ENCODE measurements at regions not wholly inside any gene's neighbourhood (a gene's known extent, or its start where the extent isn't known, plus 50 kb on each side); places are given as distances from the start of the nearest gene placed in this dataset.

DNA sequence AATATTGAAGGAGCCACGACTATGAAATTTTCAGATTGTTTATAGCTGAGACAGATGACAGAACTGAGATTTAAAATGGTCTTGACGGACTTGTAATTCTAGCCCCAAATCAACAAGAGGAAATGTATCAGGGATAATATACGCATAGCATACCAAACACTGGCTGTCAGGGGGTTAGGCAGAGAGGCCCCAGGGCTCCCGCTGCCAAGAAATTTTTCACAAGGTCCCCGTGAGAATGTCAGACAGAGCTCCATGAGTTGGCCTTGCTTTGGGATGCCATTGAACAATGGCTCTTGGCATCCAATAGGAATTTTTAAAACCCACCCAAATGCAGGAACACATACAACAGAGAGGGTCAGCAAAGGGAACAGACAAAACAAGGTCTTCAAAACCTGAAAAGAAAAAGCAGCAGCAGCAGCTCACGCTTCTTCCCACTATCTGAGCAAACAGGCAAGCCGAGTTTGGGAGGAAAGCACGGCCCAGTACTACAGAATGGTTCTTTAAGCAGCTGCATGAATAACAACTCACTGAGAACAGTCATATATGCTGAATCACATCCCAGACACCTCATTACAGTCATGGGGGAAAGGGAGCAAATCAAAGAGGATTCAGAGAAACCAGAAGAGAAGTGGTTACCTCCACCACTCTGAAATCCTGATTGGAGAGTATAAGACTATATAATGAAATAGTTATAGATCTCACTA is 445.6 kb downstream of the RND3 start:
- H3K4me1 ChIP-seq: no peaks in the 10 kb centered on the region
- no peak overlapping the region for H3K27ac ChIP-seq
- H3K27me3 ChIP-seq: no peaks in the 10 kb centered on the region
- H3K36me3 ChIP-seq (ENCODE audit: low read depth, missing control alignments): no peaks in the 10 kb centered on the region
- H3K4me3 ChIP-seq: no peak overlapping the region
- WGBS, 2 donors: 90 to 93% methylated on average over 8 of the region's 8 CpGs
- intact Hi-C loops (cut with DNase I; ENCODE audit: low total_unique reads): no loop called here
- no peak for TF ChIP-seq POLR2A (IDR thresholded peaks at IDR 0.05)
- TF ChIP-seq, protein P1, sequence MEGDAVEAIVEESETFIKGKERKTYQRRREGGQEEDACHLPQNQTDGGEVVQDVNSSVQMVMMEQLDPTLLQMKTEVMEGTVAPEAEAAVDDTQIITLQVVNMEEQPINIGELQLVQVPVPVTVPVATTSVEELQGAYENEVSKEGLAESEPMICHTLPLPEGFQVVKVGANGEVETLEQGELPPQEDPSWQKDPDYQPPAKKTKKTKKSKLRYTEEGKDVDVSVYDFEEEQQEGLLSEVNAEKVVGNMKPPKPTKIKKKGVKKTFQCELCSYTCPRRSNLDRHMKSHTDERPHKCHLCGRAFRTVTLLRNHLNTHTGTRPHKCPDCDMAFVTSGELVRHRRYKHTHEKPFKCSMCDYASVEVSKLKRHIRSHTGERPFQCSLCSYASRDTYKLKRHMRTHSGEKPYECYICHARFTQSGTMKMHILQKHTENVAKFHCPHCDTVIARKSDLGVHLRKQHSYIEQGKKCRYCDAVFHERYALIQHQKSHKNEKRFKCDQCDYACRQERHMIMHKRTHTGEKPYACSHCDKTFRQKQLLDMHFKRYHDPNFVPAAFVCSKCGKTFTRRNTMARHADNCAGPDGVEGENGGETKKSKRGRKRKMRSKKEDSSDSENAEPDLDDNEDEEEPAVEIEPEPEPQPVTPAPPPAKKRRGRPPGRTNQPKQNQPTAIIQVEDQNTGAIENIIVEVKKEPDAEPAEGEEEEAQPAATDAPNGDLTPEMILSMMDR (IDR thresholded peaks at IDR 0.05): no peak
- H3K9me3 ChIP-seq: no peaks in the 10 kb centered on the region
- no peak for DNase-seq

DNA sequence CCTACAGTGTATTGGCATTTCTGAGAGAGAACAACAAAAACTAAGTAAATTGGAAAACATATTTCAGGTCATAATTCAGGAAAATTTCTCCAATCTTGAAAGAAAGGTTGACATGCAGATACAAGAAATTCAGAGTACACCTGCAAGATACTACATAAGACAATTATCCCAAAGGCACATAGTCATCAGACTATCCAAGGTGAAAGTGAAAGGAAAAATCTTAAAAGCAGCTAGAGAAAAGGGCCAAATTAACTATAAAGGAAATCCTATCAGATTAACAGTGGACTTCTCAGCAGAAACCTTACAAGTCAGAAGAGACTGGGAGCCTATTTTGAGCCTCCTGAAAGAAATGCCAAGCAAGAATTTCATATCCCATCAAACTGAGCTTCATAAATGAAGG is 449.0 kb upstream of the MMADHC start:
- TF ChIP-seq POLR2A (IDR thresholded peaks at IDR 0.05): no peak
- H3K36me3 ChIP-seq (ENCODE audit: low read depth, missing control alignments): no peaks in the 10 kb centered on the region
- H3K4me1 ChIP-seq: no peaks in the 10 kb centered on the region
- no peak for DNase-seq
- intact Hi-C loops (cut with DNase I; ENCODE audit: low total_unique reads): no loop called here
- no peak overlapping the region for H3K27ac ChIP-seq
- H3K27me3 ChIP-seq: no peaks in the 10 kb centered on the region
- no peak overlapping the region for H3K4me3 ChIP-seq
- H3K9me3 ChIP-seq: no peaks in the 10 kb centered on the region

DNA sequence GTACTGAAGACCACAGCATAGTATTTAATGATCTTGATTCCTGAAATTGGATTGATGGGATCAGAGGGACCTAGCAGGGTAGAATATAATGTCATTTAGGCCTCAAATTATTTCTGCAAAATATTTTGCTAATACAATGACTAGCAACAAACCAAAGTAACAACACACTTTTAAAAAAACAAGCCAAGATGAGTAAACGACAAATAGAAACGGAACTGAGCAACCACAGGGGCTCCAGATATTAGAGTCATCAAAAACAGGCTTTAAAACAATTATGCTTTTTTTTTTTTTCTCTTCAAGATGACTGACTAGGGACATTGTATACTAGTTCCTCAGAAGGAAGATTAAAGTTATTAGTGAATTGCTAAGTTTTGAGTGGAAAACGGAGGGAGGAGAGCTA is 447.1 kb upstream of the MMADHC start:
- no peak overlapping the region for H3K27ac ChIP-seq
- no peak for DNase-seq
- H3K9me3 ChIP-seq: no peaks in the 10 kb centered on the region
- intact Hi-C loops (cut with DNase I; ENCODE audit: low total_unique reads): no loop called here
- no peaks in the 10 kb centered on the region for H3K36me3 ChIP-seq (ENCODE audit: low read depth, missing control alignments)
- TF ChIP-seq, protein P1 (IDR thresholded peaks at IDR 0.05): no peak
- no peak for TF ChIP-seq POLR2A (IDR thresholded peaks at IDR 0.05)
- H3K4me3 ChIP-seq: no peak overlapping the region
- no peaks in the 10 kb centered on the region for H3K4me1 ChIP-seq
- H3K27me3 ChIP-seq: no peaks in the 10 kb centered on the region
- 92 to 93% methylated on average over 3 of the region's 3 CpGs for WGBS, 2 donors

DNA sequence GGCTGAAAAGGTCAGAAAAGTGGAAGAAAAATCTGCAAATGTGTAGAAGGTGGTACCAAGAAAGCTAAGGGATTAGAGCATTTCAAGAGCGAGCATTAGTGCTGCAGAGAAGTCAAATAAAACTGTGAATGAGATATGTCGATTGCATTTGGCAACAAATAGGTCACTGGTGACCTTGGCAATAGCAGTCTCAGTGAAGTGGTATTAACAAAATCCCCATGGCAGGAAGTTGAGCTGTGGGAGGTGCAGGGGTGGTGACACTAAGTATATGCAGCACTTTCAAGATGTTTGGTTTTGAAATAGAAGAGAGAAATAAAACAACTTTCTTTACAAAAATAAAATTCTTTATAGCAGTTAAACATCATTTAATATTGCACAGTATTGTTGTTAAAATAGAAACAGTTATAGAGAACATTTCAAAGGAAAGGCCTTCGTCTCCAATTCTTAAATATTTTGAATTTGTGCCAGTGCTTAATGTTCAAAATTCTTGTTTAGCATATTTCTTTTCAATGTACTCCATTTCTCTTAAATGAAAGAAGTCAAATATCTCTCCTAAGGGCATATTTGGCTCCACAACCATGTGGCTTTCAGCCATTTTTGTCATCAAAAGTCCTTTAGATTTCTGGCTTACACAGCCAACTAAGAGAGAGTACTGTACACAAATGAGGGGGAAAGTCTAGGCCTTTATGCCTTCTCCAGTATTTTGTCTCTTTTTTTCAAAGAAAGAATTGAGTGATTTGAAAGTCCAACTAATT is 443.0 kb upstream of the MMADHC start:
- peak; percentile 39 for DNase-seq
- WGBS, 2 donors: 35 to 47% methylated on average over 3 of the region's 3 CpGs
- no peaks in the 10 kb centered on the region for H3K27me3 ChIP-seq
- no peak for TF ChIP-seq POLR2A (IDR thresholded peaks at IDR 0.05)
- TF ChIP-seq, protein P1 (IDR thresholded peaks at IDR 0.05): no peak
- no peaks in the 10 kb centered on the region for H3K4me1 ChIP-seq
- no peaks in the 10 kb centered on the region for H3K9me3 ChIP-seq
- no peak overlapping the region for H3K4me3 ChIP-seq
- H3K27ac ChIP-seq: no peak overlapping the region
- intact Hi-C loops (cut with DNase I; ENCODE audit: low total_unique reads): no loop called here
- H3K36me3 ChIP-seq (ENCODE audit: low read depth, missing control alignments): no peaks in the 10 kb centered on the region

DNA sequence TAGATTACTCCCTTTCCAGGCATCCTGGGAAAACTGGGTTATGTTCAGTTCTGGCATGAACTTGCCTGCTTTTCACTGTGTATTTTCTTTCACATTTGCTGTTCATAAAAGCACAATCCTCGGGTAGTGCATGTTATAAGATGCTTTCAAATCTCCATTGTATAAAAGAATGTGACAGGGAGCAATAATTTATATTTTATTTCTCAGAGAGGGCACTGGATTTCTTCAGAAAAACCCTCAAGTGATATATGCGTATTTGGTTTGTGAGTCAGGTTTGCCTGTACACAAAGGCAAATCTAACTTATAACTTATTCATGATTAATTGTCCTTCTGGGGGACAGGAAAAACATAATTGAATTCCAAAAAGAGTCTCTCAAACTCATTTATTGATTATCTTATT is 440.7 kb upstream of the MMADHC start:
- no peak for TF ChIP-seq POLR2A (IDR thresholded peaks at IDR 0.05)
- TF ChIP-seq, protein P1 (IDR thresholded peaks at IDR 0.05): no peak
- no peaks in the 10 kb centered on the region for H3K36me3 ChIP-seq (ENCODE audit: low read depth, missing control alignments)
- WGBS, 2 donors: 74 to 83% methylated on average over 2 of the region's 2 CpGs
- DNase-seq: no peak
- no peaks in the 10 kb centered on the region for H3K9me3 ChIP-seq
- no peaks in the 10 kb centered on the region for H3K4me1 ChIP-seq
- H3K27ac ChIP-seq: no peak overlapping the region
- H3K4me3 ChIP-seq: no peak overlapping the region
- H3K27me3 ChIP-seq: no peaks in the 10 kb centered on the region
- intact Hi-C loops (cut with DNase I; ENCODE audit: low total_unique reads): no loop called here
